GM12873 (cell line): ENCODE measurements at regions not wholly inside any gene's neighbourhood (a gene's known extent, or its start where the extent isn't known, plus 50 kb on each side); places are given as distances from the start of the nearest gene placed in this dataset.

ENCODE experiments used
- CTCF ChIP-seq: IDR thresholded peaks from 2 replicates; pipeline ENCODE4 v1.5.1; 2012; ENCODE audit warnings: low read depth, mild to moderate bottlenecking, moderate library complexity, low read length, control low read depth; ENCODE audit not compliant: insufficient read depth; ENCODE audit errors: missing control alignments

- TF ChIP-seq CTCF = no peak
Observed at GRCh38 chr2:187124529-187124928, 275.6 kb upstream of the ZSWIM2 start.

DNA sequence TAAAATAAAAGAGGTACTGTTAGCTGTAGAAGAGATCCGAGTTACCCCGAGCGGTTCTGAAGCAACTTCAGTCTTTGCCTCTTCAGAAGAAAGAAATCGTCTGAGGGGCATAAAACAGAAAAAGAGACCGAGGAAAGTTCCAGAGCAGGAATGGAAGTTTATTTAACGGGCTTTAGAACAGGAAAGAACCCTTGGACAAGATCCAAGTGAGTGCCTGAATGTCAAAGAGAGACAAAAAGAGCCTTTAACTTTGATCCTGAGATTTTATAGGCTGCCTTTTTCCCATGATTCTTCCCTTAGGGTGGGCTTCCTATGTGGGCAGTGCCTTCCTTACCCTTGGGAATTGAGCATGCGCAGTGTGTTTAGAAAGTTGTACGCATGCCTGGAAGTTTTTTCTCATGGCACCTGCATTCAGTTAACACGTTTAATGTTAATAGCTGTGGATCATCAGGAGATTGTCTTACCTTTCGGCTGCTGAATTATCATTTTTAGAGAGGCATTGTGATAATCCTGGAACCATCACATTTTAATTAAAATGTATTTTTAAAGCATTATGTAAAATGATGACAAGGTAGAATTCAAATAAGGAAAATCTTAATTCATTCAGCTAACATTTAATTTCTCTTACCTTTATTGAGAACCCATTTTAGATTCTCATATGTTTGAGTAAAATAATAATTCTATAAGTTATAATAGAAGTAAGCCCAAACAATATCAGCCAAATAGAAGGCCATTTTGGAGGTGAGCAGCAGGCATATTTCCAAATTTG lies 269.5 kb upstream of the ZSWIM2 start:
- TF ChIP-seq CTCF = no peak

GRCh38 chr2:187117483-187117882 lies 268.5 kb upstream of the ZSWIM2 start:
- TF ChIP-seq CTCF = no peak

DNA sequence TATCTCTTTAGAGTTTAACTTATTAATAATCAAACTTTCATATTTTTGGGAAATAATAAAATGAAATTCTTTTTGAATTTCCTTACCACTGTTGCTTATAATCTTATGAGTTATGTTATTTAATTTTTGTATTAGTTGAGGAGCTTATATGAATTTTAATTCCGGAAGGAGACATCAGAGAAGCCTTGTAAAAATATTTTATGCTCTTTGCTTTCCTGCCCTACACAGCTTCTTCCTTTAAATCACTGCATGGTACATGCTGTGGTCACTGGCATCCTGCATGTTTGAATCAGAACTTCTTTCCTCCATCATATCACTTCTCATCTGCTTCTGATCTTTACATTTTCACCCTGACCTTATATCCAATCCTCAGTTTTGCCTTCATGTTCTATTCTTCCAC lies 266.7 kb upstream of the ZSWIM2 start:
- no peak for TF ChIP-seq CTCF

DNA sequence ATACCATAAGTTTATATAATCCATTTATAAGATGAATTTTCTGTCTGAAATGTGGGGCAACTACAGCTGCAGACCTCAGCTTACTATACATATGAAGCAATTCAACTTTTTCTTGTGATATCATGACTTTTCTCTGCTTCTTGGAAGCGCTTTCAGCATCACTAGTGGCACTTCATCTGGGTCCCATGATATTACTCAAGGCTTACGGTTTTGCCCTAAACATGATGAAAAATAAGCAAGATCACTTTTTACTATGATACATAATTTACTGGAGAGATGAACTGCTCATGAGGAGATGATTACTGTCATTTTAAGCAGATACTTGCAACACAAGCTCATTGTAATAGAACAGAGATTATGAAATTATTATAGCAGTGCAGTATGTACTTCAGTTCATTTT lies 258.0 kb upstream of the ZSWIM2 start:
- no peak for TF ChIP-seq CTCF

DNA sequence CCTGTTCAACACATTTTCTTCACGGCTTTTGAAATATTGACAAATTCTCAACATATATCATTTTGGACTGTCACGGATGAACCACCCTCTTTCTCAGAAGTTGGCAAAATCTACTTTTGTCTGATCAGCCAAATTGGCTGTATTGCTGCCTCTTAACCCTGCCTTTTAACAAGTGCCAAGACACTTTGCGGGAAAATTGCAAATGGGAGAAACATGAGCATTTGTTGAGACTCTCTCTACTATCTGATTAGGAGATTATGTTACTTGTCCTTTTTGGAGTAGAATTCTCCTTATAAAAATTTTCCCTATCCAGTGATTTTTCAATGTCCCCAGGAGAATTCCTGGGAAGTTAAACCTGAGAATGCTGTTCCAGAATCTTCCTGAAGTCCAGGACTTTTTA lies 256.2 kb upstream of the ZSWIM2 start:
- no peak for TF ChIP-seq CTCF

GRCh38 chr2:187102381-187102780 lies 253.4 kb upstream of the ZSWIM2 start:
- TF ChIP-seq CTCF = no peak
